ENCODE measurements at regions not wholly inside any gene's neighbourhood (a gene's known extent, or its start where the extent isn't known, plus 50 kb on each side); places are given as distances from the start of the nearest gene placed in this dataset.
"Not testable (repeated sequence)": the region's sequence is repeated elsewhere in the genome, so short reads cannot be mapped to it uniquely, and the experiment has no call there.

DNA sequence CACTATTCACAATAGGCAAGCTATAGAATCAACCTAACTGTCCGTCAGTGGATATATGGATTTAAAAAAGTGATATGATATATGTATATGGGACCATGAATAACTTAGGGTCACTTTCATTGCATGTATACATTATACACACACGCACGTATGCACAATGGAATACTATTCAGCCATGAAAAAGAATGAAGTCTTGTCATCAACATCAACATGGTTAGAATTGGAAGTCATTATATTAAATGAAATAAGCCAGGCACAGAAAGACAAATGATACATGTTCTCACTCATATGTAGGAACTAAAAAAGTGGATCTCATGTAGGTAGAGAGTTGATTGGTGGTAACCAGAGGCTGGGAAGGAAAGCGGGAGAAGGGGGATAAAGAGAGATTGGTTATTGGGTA lies 234.3 kb downstream of the VRK1 start:
- DNase-seq (ENCODE audit: low spot score), result no peak

DNA sequence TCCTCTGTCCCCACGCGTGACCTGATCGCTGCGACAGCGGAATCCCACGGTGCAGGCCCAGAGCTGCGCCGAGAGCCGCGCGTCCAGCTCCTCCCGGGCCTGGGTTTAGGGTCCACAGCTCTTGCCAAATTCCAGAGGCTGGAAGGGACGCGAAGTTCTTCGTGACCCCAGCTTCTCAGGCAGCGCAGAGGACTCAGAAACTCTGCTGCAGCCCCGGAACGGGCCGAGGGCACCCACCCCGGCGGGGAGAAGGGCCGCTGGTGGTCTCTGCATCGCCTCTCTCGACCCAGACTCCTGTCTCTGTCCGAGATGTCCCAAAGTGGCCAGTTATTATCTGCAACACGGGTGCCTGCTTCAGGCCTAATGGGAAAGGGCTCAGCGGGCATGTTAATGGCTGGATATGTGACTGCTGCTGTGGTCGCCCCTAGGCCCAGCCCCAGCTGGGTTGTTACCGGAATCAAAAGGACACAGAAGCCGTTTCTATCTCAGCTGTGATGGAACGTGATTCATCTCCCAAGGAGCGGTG lies 236.4 kb downstream of the VRK1 start:
- DNase-seq (ENCODE audit: low spot score), result no peak

GRCh38 chr14:97036086-97036852 lies 239.1 kb downstream of the VRK1 start:
- DNase-seq (ENCODE audit: low spot score), result no peak

DNA sequence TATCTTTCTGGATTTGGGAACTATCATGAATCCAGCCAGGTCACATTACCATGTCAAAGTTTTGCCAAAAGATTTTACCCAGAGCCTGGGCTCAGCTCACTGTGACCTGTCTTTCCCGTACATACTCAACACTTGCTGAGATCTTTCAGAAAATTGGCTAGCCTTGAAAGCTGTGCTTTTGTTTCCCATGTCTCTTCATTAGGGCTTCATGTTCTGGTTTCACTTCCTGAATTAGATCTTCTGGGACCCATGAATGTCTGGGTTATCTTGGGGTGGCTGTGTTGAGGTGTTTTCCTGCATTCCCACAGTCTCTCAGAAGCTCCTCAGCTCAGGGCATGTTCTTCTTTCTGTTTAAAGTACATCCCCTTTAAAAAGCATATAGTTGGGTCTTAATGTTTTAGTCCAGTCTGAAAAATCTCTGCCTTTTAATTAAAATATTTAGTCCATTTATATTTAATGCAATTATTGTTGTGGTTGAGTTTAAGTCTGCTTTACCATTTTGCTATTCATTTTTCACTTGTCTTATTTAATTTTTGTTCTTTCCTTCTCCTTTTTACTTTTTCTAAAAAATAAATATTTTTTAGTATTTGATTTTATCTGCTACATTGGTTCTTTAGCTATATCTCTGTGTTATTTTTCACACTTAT lies 242.7 kb downstream of the VRK1 start:
- no peak for DNase-seq (ENCODE audit: low spot score)

- no peak for DNase-seq (ENCODE audit: low spot score)
Observed at GRCh38 chr14:97046967-97047366, 249.8 kb downstream of the VRK1 start.

DNA sequence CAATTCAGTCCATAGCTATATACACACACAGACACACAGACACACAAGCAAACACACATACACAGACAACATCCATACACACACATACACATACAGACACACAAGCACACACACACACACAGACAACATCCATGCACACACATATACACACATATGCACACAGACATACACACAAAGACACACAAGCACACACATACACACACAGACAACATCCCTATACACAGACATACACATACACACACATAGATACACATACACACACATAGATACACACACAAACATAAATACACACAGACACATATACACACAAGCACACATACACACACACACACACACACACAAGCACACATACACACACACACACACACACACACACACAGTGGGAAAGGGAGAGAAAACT lies 254.8 kb downstream of the VRK1 start:
- DNase-seq (ENCODE audit: low spot score), result no peak

DNA sequence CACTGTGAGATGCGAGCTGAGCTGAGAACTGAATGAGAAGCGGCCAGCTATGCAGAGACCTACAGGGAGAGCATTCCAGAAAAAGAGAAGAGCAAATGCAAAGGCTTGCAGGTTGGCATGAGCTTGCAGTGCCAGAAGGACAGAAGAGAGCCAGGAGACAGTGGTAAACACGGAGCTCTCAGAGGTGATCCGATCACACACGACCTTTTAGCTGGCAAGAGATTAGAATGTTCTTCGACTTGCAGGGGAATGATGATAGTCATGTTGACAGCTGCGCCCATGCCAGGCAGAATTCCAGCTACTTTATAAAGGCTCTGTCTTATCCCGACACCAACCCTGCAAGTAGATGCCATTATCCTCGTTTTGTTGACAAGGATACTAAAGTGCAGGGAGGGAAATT lies 256.8 kb downstream of the VRK1 start:
- DNase-seq (ENCODE audit: low spot score), result no peak

- no peak for DNase-seq (ENCODE audit: low spot score)
Observed at GRCh38 chr14:97055355-97055754, 258.2 kb downstream of the VRK1 start.

GRCh38 chr14:97056086-97056485 lies 258.9 kb downstream of the VRK1 start:
- no peak for DNase-seq (ENCODE audit: low spot score)

- no peak for DNase-seq (ENCODE audit: low spot score)
Observed at GRCh38 chr14:97057238-97058073, 260.3 kb downstream of the VRK1 start.

DNA sequence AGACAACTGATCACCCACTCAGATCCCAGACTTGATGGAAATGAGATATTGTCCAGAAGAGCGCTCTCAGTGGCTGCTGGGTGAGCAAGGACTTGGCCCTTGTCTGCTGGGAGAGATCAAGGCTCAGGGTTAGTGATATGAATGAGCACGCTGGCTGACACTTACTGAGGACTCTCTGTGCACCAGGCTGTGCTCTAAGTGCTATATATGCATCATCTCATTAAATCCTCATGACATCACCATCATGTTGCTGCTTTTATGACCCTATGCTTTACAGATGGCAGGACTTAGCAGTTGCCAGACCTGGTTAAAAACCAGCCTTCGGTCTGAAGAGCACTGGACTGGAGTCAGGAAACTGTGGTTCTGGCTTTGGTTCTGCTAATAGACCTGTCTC lies 260.9 kb downstream of the VRK1 start:
- DNase-seq (ENCODE audit: low spot score), result no peak

- no peak for DNase-seq (ENCODE audit: low spot score)
Observed at GRCh38 chr14:97058589-97058988, 261.4 kb downstream of the VRK1 start.

DNA sequence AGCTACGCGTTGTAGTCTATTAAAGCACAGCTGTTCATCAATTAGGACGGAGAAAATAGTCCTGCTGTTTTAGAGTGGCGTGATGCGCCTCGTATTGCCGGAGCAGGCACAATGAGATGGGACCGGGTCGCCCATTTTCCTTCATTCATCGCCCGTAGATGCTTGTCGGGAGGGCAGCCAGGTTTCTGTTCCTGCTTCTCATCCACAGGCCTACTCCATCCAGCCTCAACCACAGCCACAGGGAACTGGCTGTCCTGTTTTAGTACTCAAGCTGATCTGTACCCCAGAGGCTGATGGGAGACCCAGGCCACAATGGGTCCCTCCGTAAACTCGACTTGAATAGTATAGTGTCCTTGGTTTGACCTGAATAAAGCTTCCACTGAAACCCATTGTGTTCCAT lies 264.0 kb downstream of the VRK1 start:
- no peak for DNase-seq (ENCODE audit: low spot score)

DNA sequence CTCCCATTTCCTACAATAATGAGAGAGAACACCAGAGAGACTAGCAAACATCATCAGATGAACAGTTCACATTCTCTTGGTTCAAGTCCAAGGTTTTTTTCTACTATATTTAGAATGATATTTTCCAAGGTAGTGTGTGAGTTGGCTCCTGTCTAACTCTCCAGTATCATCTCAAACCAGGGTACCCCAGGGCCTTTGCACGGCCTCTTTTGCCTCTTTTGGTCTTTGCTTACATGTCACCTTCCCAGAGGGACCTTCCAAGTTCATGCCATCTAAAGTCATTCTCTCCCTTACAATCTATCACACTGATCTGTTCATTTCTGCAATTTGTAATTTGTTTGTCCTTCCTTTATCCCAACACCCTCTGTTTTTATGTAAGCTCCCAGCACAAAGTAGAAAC lies 264.5 kb downstream of the VRK1 start:
- no peak for DNase-seq (ENCODE audit: low spot score)

DNA sequence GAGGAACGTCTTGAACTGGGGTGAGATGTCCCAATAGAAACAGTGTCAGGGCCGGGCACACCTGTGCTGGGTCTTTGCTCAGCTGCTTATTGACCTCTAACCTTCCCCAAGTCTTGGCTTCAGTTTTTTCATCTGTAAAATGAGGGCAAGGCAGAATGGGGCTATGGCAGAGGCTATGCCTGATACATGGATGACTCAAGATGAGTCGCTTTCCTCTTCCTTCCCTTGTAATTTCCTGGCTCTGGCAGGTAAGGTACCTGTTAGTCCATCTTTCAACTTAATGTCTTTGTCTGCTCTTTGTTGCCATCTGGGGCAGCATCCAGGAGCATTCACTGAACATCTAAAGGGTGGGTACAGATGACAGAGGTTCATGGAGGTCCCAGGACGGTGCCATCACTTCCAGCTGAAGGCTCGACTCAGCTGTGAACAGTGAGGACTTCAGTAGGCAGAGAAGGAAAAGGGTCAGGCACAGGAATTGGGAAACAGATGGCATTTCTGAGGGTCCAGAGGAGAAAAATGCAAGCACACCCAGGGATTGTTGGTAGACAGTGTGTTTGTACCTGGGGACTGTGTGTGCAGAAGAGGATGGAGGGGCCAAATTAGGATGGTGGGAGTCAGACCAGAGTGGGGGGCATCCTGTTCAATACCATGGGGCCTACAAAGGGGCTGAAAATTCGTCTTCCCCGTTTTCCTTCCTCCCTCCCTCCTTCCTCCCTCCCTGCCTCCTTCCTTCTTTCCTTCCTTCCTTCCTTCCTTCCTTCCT lies 268.3 kb downstream of the VRK1 start:
- no peak for DNase-seq (ENCODE audit: low spot score)

- DNase-seq (ENCODE audit: low spot score), result no peak
Observed at GRCh38 chr14:97066068-97066899, 269.1 kb downstream of the VRK1 start.

DNA sequence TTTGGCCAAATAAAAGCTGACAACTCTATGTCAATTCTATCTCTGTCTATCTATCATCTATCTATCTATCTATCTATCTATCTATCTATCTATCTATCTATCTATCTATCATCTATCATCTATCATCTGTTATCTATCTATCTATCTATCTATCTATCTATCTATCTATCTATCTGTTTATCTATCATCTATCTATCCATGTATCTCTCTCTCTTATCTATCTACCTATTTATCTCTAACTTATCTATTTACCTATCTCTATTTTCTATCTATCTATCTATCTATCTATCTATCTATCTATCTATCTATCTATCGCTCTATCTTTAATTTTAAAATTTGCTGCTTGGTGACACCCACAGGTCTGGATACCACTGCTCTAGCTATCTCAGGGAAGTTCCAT lies 271.1 kb downstream of the VRK1 start:
- DNase-seq (ENCODE audit: low spot score), result not testable (repeated sequence)

DNA sequence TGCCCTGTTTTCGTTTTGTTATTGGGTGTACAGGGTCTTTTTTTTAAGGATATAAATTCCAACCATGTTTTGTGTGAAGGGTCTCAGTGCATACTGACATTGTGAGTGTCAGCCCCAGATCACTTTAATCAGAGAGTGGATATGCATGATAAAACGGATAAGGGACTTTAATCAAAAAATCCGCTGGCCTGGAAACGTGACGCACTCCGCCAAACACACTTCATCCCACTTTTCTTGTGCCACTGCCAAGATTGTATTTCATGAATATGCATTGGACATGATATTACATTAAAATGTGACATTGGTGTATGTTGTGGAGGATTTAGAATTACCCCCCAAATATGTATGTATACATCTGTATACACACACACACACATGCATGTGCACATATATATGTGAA lies 273.1 kb downstream of the VRK1 start:
- DNase-seq (ENCODE audit: low spot score), result no peak

DNA sequence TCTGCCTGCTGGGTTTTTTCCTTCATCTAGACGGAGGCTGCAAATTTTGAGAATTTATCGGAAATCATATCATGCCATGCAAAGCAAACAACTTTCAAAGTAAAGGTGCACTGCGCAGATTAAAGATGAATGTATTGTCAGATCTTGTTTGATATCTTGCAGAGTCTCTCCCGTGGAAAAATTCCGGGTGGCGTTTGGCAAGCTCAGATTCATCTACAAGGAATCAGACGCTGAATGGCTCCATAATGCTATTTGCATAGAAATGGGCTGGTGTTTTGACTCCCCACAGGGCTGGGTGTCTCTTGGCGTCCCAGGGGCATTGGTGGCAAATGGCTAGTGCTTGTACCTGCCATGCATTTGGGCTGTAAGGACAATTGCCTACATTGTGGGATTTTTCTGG lies 274.0 kb downstream of the VRK1 start:
- DNase-seq (ENCODE audit: low spot score), result no peak

GRCh38 chr14:97073622-97074021 lies 276.4 kb downstream of the VRK1 start:
- DNase-seq (ENCODE audit: low spot score), result no peak

- no peak for DNase-seq (ENCODE audit: low spot score)
Observed at GRCh38 chr14:97074456-97074855, 277.3 kb downstream of the VRK1 start.
